Uterus (tissue), 3 donors: ENCODE measurements at regions not wholly inside any gene's neighbourhood (a gene's known extent, or its start where the extent isn't known, plus 50 kb on each side); places are given as distances from the start of the nearest gene placed in this dataset.

Experiments
- DNase-seq, 2 donors: peaks; one replicate each; pipeline ENCODE4 v3.0.0-alpha.2; 2019 to 2020
- H3K27ac ChIP-seq, 2 donors: fragments of 200-600 bp; sonication (generic); 1 replicate in 1 of 2; 2 replicates in 1 of 2; pipeline ENCODE4 v1.5.1; 2016 to 2018
- H3K27me3 ChIP-seq, 2 donors: fragments of 200-600 bp; sonication (generic); one replicate each; pipeline ENCODE4 v1.5.1; 2018 to 2019; ENCODE audit warnings: control low read depth in 1 of 2
- H3K36me3 ChIP-seq, 2 donors: fragments of 200-600 bp; sonication (generic); one replicate each; pipeline ENCODE4 v1.5.1; 2019; ENCODE audit warnings: control low read depth in 1 of 2
- H3K4me1 ChIP-seq, 2 donors: fragments of 200-600 bp; sonication (generic); one replicate each; pipeline ENCODE4 v1.5.1; 2018 to 2019; ENCODE audit warnings: control low read depth in 1 of 2
- H3K4me3 ChIP-seq, 2 donors: fragments of 200-600 bp; sonication (generic); 1 replicate in 1 of 2; 2 replicates in 1 of 2; pipeline ENCODE4 v1.5.1; 2018 to 2019; ENCODE audit warnings: mild to moderate bottlenecking in 1 of 2
- H3K9me3 ChIP-seq, 2 donors: fragments of 200-600 bp; sonication (generic); one replicate each; pipeline ENCODE4 v1.5.1; 2019; ENCODE audit warnings: control low read depth in 1 of 2
- POLR2A ChIP-seq, 2 donors: fragments of 450-650 bp; IDR thresholded peaks; one replicate each; pipeline ENCODE4 v1.6.1; 2016; ENCODE audit warnings: antibody characterized with exemption in 2 of 2, mild to moderate bottlenecking in 1 of 2, moderate library complexity in 1 of 2
- intact Hi-C: fragments of 100-400 bp; cut with DNase I; formaldehyde crosslinking; loops from one replicate; pipeline ENCODE4 v1.15.1; 2023; ENCODE audit warnings: low total_unique reads
- TF ChIP-seq, protein P1 (sequence below), 4 experiments: fragments of 200-600 bp in 2 of 4; fragments of 450-650 bp in 2 of 4; sonication (generic) in 2 of 4; IDR thresholded peaks; one replicate each; pipeline ENCODE4 v1.5.1; 2016 to 2019; ENCODE audit warnings: antibody characterized with exemption in 4 of 4, mild to moderate bottlenecking in 2 of 4, moderate library complexity in 1 of 4
- donor health status: DM: yes; HTN: yes; CAD: no.

DNA sequence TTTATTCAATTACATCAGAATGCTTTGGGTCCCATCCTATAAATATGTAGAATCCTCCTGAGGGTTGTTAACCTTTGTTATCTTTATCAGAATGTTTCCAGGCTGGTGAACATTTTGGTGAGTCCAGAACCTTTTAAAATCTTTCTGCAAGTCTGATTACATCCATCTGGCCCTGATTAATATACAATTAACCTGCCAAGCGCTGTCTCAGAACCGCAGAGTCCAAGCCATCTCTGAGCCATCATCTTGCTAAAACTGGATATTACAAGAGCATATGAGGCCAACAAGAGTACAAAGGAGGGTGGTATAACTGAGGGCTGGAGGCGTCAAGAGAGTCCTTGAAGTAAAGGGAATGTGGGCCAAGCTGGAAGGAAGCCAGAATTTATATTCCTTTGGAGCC, 88.6 kb upstream of the ZC3H11B start:
- TF ChIP-seq, protein P1, sequence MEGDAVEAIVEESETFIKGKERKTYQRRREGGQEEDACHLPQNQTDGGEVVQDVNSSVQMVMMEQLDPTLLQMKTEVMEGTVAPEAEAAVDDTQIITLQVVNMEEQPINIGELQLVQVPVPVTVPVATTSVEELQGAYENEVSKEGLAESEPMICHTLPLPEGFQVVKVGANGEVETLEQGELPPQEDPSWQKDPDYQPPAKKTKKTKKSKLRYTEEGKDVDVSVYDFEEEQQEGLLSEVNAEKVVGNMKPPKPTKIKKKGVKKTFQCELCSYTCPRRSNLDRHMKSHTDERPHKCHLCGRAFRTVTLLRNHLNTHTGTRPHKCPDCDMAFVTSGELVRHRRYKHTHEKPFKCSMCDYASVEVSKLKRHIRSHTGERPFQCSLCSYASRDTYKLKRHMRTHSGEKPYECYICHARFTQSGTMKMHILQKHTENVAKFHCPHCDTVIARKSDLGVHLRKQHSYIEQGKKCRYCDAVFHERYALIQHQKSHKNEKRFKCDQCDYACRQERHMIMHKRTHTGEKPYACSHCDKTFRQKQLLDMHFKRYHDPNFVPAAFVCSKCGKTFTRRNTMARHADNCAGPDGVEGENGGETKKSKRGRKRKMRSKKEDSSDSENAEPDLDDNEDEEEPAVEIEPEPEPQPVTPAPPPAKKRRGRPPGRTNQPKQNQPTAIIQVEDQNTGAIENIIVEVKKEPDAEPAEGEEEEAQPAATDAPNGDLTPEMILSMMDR (IDR thresholded peaks at IDR 0.05): no peak
- TF ChIP-seq POLR2A (IDR thresholded peaks at IDR 0.05): no peak
- Histone ChIP-seq H3K9me3 (no peaks in the 10 kb centered on the region), H3K4me1 (no peaks in the 10 kb centered on the region), H3K36me3 (no peaks in the 10 kb centered on the region), H3K4me3 (no peak overlapping the region), H3K27ac (no peak overlapping the region), H3K27me3 (no peaks in the 10 kb centered on the region)
- intact Hi-C loops: no loop called here
- DNase-seq: no peak

DNA sequence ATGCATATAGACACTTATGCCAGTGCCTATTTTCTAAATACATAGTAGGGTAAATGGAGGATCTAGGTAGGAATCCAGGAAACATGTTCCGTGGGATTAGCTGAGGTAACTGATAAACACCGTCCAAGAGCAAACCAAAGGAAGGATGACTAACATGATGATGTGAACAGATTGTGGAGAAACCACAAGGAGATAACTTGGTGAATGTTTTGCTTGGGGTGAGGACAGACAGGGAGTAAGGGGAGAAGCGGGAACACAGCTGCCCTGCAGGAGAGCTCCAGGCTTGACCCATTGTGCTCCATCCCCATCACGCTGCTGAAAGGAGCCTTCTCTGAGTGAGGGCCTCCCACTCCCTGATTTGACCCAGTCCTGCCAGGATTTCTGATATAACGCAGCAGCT, 87.0 kb upstream of the ZC3H11B start:
- no peaks in the 10 kb centered on the region for H3K4me1 ChIP-seq
- no peaks in the 10 kb centered on the region for H3K27me3 ChIP-seq
- H3K36me3 ChIP-seq: no peaks in the 10 kb centered on the region
- H3K9me3 ChIP-seq: no peaks in the 10 kb centered on the region
- intact Hi-C loops: no loop called here
- no peak for DNase-seq
- H3K4me3 ChIP-seq: no peak overlapping the region
- H3K27ac ChIP-seq: no peak overlapping the region
- TF ChIP-seq POLR2A (IDR thresholded peaks at IDR 0.05): no peak
- TF ChIP-seq, protein P1 (IDR thresholded peaks at IDR 0.05): no peak

DNA sequence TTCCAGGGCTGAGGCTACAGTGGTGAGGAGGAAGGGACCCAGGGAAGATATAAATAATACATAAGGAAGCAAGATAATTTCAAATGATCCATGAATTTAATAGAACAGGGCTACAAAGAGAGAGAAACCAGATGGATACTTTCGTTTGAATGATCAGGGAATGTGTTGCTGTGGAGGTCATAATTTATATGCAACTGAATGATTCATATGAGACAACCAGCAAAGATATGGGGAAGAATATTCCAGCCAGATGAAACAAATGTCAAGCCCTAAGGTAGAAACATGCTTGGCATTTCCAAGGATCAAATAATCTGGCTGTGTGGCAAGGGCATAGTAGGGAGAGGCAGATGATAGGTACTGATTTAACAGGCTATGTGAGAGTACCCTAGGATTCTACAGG, 84.8 kb upstream of the ZC3H11B start:
- no peak for DNase-seq
- H3K27me3 ChIP-seq: no peaks in the 10 kb centered on the region
- no peak overlapping the region for H3K4me3 ChIP-seq
- H3K36me3 ChIP-seq: no peaks in the 10 kb centered on the region
- H3K4me1 ChIP-seq: no peaks in the 10 kb centered on the region
- no peaks in the 10 kb centered on the region for H3K9me3 ChIP-seq
- TF ChIP-seq, protein P1 (IDR thresholded peaks at IDR 0.05): no peak
- no peak for TF ChIP-seq POLR2A (IDR thresholded peaks at IDR 0.05)
- intact Hi-C loops: no loop called here
- H3K27ac ChIP-seq: no peak overlapping the region

DNA sequence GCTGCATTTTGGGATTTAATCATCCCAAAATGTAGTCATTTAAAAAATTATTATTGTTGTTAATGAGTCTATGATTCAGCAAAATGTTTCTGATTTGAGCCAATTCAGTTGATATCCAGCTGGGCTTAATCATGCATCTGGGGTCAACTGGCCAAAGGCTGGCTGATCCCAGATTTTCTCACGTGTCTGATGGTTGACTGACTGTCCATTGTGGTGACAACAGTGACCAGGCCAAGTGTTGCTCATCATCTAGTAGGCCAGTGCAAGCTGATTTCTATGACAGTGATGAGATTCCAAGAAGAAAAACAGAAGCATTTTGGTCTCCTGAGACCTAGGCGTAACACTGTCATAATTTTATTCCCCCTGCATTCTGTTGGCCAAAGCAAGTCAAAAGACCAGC, 80.1 kb upstream of the ZC3H11B start:
- H3K4me3 ChIP-seq: no peak overlapping the region
- no peaks in the 10 kb centered on the region for H3K4me1 ChIP-seq
- H3K36me3 ChIP-seq: no peaks in the 10 kb centered on the region
- intact Hi-C loops: no loop called here
- no peak for DNase-seq
- TF ChIP-seq POLR2A (IDR thresholded peaks at IDR 0.05): no peak
- TF ChIP-seq, protein P1 (IDR thresholded peaks at IDR 0.05): no peak
- no peaks in the 10 kb centered on the region for H3K27me3 ChIP-seq
- no peaks in the 10 kb centered on the region for H3K9me3 ChIP-seq
- H3K27ac ChIP-seq: no peak overlapping the region

DNA sequence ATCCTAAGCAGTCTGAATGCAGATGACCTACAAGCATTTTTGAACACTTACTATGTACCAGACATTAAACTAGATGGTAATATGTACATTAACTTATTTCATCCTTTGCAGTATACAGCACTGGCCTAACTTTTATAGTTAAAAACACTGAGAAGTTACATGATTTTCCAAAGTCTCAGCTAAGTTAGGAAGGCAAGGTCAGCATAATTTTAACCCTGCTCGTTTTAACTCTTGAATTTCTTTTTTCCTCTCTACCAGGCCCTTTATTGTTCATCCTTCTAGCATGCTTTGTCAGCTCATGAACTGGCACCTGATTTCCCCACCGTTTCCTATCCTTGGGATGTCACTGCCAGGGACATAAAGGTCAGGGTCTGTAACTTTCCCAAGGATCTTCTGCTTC, 76.9 kb upstream of the ZC3H11B start:
- no peak for TF ChIP-seq POLR2A (IDR thresholded peaks at IDR 0.05)
- TF ChIP-seq, protein P1 (IDR thresholded peaks at IDR 0.05): no peak

More for the DNA sequence above, 76.9 kb upstream of the ZC3H11B start:
- Histone ChIP-seq H3K9me3 (no peaks in the 10 kb centered on the region), H3K27me3 (no peaks in the 10 kb centered on the region), H3K4me1 (no peaks in the 10 kb centered on the region), H3K27ac (no peak overlapping the region), H3K36me3 (no peaks in the 10 kb centered on the region), H3K4me3 (no peak overlapping the region)
- DNase-seq: no peak
- intact Hi-C loops: no loop called here
